ENCODE measurements at regions not wholly inside any gene's neighbourhood (a gene's known extent, or its start where the extent isn't known, plus 50 kb on each side); places are given as distances from the start of the nearest gene placed in this dataset.

GRCh38 chr6:141521440-141521839 is 611.3 kb upstream of the GJE1 start:
- TF ChIP-seq EZH2 (IDR thresholded peaks at IDR 0.05; ENCODE audit: insufficient read depth, poor library complexity, severe bottlenecking): no peak
- no peak for TF ChIP-seq EZH2phosphoT487 (IDR thresholded peaks at IDR 0.05; ENCODE audit: insufficient read depth, low read depth)

Data from GM23248 (cell line).